ENCODE measurements at regions not wholly inside any gene's neighbourhood (a gene's known extent, or its start where the extent isn't known, plus 50 kb on each side); places are given as distances from the start of the nearest gene placed in this dataset.

DNA sequence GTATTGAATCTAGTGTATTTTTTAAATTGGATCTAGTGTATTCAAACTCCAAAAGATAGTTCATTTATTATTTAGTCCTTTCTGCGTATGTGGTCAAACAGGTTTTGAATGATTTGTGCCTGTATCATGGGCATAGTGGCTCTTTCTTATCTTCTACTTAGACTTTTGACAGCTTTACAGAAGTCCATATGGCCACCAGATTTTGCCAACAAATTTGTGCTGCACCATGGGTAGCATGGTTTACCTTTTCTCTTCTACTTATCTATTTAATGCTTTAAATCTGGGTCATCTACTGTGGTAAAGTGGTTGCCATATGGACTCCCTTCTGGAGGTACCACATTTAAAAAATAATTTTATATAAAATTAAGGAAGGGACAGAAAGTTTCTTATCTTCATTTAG, 66.9 kb upstream of the CADM2 start:
- WGBS (ENCODE audit: missing lambda C conversion rate) = 28% methylated on average over 1 of the region's 1 CpG
- FAIRE-seq = no peak

GRCh38 chr3:84893211-84893610, 65.6 kb upstream of the CADM2 start:
- no peak for DNase-seq (ENCODE audit: low read depth in 1 of 2, low spot score in 1 of 2)
- ATAC-seq = no peak
- 1% methylated on average over 3 of the region's 3 CpGs for WGBS (ENCODE audit: missing lambda C conversion rate)
- ChIA-PET CTCF (no interaction called here), POLR2A (no interaction called here)
- Histone ChIP-seq H3K27ac (no peak overlapping the region), H3K9me3 (no peaks in the 10 kb centered on the region), H3K4me3 (no peak overlapping the region), H3K4me1 (no peaks in the 10 kb centered on the region), H3K4me2 (no peak overlapping the region)
- no peak for TF ChIP-seq CBX8 (IDR thresholded peaks at IDR 0.05)
- TF ChIP-seq RAD21 (conservative IDR thresholded peaks at IDR 0.05 in 1 of 2, IDR thresholded peaks at IDR 0.05 in 1 of 2) = no peak
- no peak for TF ChIP-seq ZNF302 (CRISPR knock-in tag; IDR thresholded peaks at IDR 0.05)
- no peak for TF ChIP-seq KDM5A (IDR thresholded peaks at IDR 0.05)
- no peak for TF ChIP-seq CHD2 (IDR thresholded peaks at IDR 0.05; ENCODE audit: low read length, partially characterized antibody)
- no peak for TF ChIP-seq RFX5 (IDR thresholded peaks at IDR 0.05)
- no peak for TF ChIP-seq CHD4 (IDR thresholded peaks at IDR 0.05; ENCODE audit: borderline replicate concordance)
- TF ChIP-seq CEBPB (IDR thresholded peaks at IDR 0.05) = no peak
- no peak for TF ChIP-seq ELK1 (IDR thresholded peaks at IDR 0.05; ENCODE audit: low read depth, low read length)
- TF ChIP-seq, protein P1, sequence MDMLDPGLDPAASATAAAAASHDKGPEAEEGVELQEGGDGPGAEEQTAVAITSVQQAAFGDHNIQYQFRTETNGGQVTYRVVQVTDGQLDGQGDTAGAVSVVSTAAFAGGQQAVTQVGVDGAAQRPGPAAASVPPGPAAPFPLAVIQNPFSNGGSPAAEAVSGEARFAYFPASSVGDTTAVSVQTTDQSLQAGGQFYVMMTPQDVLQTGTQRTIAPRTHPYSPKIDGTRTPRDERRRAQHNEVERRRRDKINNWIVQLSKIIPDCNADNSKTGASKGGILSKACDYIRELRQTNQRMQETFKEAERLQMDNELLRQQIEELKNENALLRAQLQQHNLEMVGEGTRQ (IDR thresholded peaks at IDR 0.05) = no peak
- no peak for TF ChIP-seq GATA3 (IDR thresholded peaks at IDR 0.05; ENCODE audit: borderline replicate concordance)
- TF ChIP-seq TP53 (CRISPR knock-in tag; IDR thresholded peaks at IDR 0.05) = no peak
- TF ChIP-seq, protein P2, sequence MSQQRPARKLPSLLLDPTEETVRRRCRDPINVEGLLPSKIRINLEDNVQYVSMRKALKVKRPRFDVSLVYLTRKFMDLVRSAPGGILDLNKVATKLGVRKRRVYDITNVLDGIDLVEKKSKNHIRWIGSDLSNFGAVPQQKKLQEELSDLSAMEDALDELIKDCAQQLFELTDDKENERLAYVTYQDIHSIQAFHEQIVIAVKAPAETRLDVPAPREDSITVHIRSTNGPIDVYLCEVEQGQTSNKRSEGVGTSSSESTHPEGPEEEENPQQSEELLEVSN (IDR thresholded peaks at IDR 0.05; ENCODE audit: borderline replicate concordance, low read depth) = no peak
- no peak for TF ChIP-seq EHF (CRISPR knock-in tag; IDR thresholded peaks at IDR 0.05)
- TF ChIP-seq HMGXB4 (CRISPR knock-in tag; IDR thresholded peaks at IDR 0.05; ENCODE audit: borderline replicate concordance) = no peak
- TF ChIP-seq, protein P3, sequence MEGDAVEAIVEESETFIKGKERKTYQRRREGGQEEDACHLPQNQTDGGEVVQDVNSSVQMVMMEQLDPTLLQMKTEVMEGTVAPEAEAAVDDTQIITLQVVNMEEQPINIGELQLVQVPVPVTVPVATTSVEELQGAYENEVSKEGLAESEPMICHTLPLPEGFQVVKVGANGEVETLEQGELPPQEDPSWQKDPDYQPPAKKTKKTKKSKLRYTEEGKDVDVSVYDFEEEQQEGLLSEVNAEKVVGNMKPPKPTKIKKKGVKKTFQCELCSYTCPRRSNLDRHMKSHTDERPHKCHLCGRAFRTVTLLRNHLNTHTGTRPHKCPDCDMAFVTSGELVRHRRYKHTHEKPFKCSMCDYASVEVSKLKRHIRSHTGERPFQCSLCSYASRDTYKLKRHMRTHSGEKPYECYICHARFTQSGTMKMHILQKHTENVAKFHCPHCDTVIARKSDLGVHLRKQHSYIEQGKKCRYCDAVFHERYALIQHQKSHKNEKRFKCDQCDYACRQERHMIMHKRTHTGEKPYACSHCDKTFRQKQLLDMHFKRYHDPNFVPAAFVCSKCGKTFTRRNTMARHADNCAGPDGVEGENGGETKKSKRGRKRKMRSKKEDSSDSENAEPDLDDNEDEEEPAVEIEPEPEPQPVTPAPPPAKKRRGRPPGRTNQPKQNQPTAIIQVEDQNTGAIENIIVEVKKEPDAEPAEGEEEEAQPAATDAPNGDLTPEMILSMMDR (IDR thresholded peaks at IDR 0.05) = no peak
- TF ChIP-seq CBX2 (IDR thresholded peaks at IDR 0.05; ENCODE audit: borderline replicate concordance, low read depth) = no peak
- TF ChIP-seq POLR2AphosphoS2 (conservative IDR thresholded peaks at IDR 0.05; ENCODE audit: low read length) = no peak
- FAIRE-seq = no peak

More for the DNA sequence above, 66.9 kb upstream of the CADM2 start:
- no peaks in the 10 kb centered on the region for H3K9me3 ChIP-seq
- DNase-seq (ENCODE audit: low read depth in 1 of 2, low spot score in 1 of 2) (no peak), ATAC-seq (no peak)
- TF ChIP-seq ZSCAN20 (CRISPR knock-in tag; IDR thresholded peaks at IDR 0.05) (no peak), RFX5 (IDR thresholded peaks at IDR 0.05) (no peak), MAZ (IDR thresholded peaks at IDR 0.05; ENCODE audit: borderline replicate concordance, low read depth, low read length) (no peak), SREBF2 (IDR thresholded peaks at IDR 0.05) (no peak), EHF (CRISPR knock-in tag; IDR thresholded peaks at IDR 0.05) (no peak)
- POLR2A ChIA-PET = no interaction called here
- H3K27ac ChIP-seq = no peak overlapping the region
- CTCF ChIA-PET = no interaction called here
- no peak overlapping the region for H3K4me3 ChIP-seq
- no peaks in the 10 kb centered on the region for H3K4me1 ChIP-seq
- no peak overlapping the region for H3K4me2 ChIP-seq

Measured in A549 (cell line).